ENCODE measurements at regions not wholly inside any gene's neighbourhood (a gene's known extent, or its start where the extent isn't known, plus 50 kb on each side); places are given as distances from the start of the nearest gene placed in this dataset.

- no peak for TF ChIP-seq CTCF (conservative IDR thresholded peaks at IDR 0.05; ENCODE audit: low read depth)
- no peak overlapping the region for H3K27ac ChIP-seq
- CTCF ChIA-PET, result no interaction called here
- POLR2A ChIA-PET (ENCODE audit: low non-redundant PET), result no interaction called here
- DNase-seq (ENCODE audit: low spot score), result peak; percentile 41
These were observed 113.8 kb upstream of the CACUL1 start for GRCh38 chr10:118868589-118868988.

- TF ChIP-seq CTCF (conservative IDR thresholded peaks at IDR 0.05; ENCODE audit: low read depth), result no peak
- ChIA-PET CTCF (interaction anchor here (0.5 to 0.7 kb wide), 3 partner anchors 17 to 150 kb away, joined by 3 to 4 read pairs (median 4); no protein-coding TSS in a partner anchor), POLR2A (ENCODE audit: low non-redundant PET) (no interaction called here)
- DNase-seq (ENCODE audit: low spot score), result peak; percentile 97
- peak overlapping the region; percentile 68 for H3K27ac ChIP-seq
These were observed 115.9 kb upstream of the CACUL1 start for GRCh38 chr10:118870467-118871243.

- peak overlapping the region; percentile 68 for H3K27ac ChIP-seq
- ChIA-PET CTCF (interaction anchor here (0.6 to 0.7 kb wide), 2 partner anchors 16 to 39 kb away, joined by 3 to 4 read pairs; no protein-coding TSS in a partner anchor), POLR2A (ENCODE audit: low non-redundant PET) (no interaction called here)
- TF ChIP-seq CTCF (conservative IDR thresholded peaks at IDR 0.05; ENCODE audit: low read depth), result no peak
- peak; percentile 61 for DNase-seq (ENCODE audit: low spot score)
These were observed 116.6 kb upstream of the CACUL1 start for GRCh38 chr10:118871244-118871865.

- POLR2A ChIA-PET (ENCODE audit: low non-redundant PET), result no interaction called here
- H3K27ac ChIP-seq, result no peak overlapping the region
- CTCF ChIA-PET, result interaction anchor here (0.6 to 1.0 kb wide), 3 partner anchors 23 to 572 kb away, joined by 3 to 6 read pairs (median 4); no protein-coding TSS in a partner anchor
- TF ChIP-seq CTCF (conservative IDR thresholded peaks at IDR 0.05; ENCODE audit: low read depth), result no peak
- peak; percentile 34 for DNase-seq (ENCODE audit: low spot score)
These were observed 118.4 kb upstream of the CACUL1 start for GRCh38 chr10:118873091-118873737.

- no peak for TF ChIP-seq CTCF (conservative IDR thresholded peaks at IDR 0.05; ENCODE audit: low read depth)
- ChIA-PET CTCF (no interaction called here), POLR2A (ENCODE audit: low non-redundant PET) (no interaction called here)
- H3K27ac ChIP-seq, result no peak overlapping the region
- DNase-seq (ENCODE audit: low spot score), result peak; percentile 56
These were observed 119.0 kb upstream of the CACUL1 start for GRCh38 chr10:118873738-118874105.

GRCh38 chr10:118874171-118874570 is 119.4 kb upstream of the CACUL1 start:
- H3K27ac ChIP-seq, result no peak overlapping the region
- DNase-seq (ENCODE audit: low spot score), result no peak
- ChIA-PET CTCF (interaction anchor here (0.6 kb wide), 1 partner anchor 76 kb away, joined by 3 read pairs; no protein-coding TSS in a partner anchor), POLR2A (ENCODE audit: low non-redundant PET) (no interaction called here)
- TF ChIP-seq CTCF (conservative IDR thresholded peaks at IDR 0.05; ENCODE audit: low read depth), result no peak

Data from RWPE1 (cell line).